ENCODE measurements at regions not wholly inside any gene's neighbourhood (a gene's known extent, or its start where the extent isn't known, plus 50 kb on each side); places are given as distances from the start of the nearest gene placed in this dataset.
"Not testable (repeated sequence)": the region's sequence is repeated elsewhere in the genome, so short reads cannot be mapped to it uniquely, and the experiment has no call there.

GRCh38 chrX:139079789-139080188, 368.3 kb upstream of the FGF13 start:
- in situ Hi-C loops (cut with MboI; ENCODE audit: low pct_unique_long_range_greater_than_20kb, low sequenced_read_pairs): no loop called here
- no peak for DNase-seq

- no peak for DNase-seq
- in situ Hi-C loops (cut with MboI; ENCODE audit: low pct_unique_long_range_greater_than_20kb, low sequenced_read_pairs): no loop called here
Measured at GRCh38 chrX:139078761-139079280, 367.3 kb upstream of the FGF13 start.

- in situ Hi-C loops (cut with MboI; ENCODE audit: low pct_unique_long_range_greater_than_20kb, low sequenced_read_pairs): no loop called here
Measured at GRCh38 chrX:139078342-139078741, 366.8 kb upstream of the FGF13 start.

GRCh38 chrX:139077281-139078250, 366.0 kb upstream of the FGF13 start:
- in situ Hi-C loops (cut with MboI; ENCODE audit: low pct_unique_long_range_greater_than_20kb, low sequenced_read_pairs): no loop called here
- DNase-seq: no peak

More at GRCh38 chrX:139078342-139078741, 366.8 kb upstream of the FGF13 start:
- no peak for DNase-seq

GRCh38 chrX:139063364-139063763, 351.8 kb upstream of the FGF13 start:
- no peak for DNase-seq
- in situ Hi-C loops (cut with MboI; ENCODE audit: low pct_unique_long_range_greater_than_20kb, low sequenced_read_pairs): no loop called here

- in situ Hi-C loops (cut with MboI; ENCODE audit: low pct_unique_long_range_greater_than_20kb, low sequenced_read_pairs): no loop called here
- DNase-seq: no peak
Measured at GRCh38 chrX:139058831-139059495, 347.4 kb upstream of the FGF13 start.

GRCh38 chrX:139052461-139052860, 340.9 kb upstream of the FGF13 start:
- in situ Hi-C loops (cut with MboI; ENCODE audit: low pct_unique_long_range_greater_than_20kb, low sequenced_read_pairs): no loop called here
- no peak for DNase-seq

- no peak for DNase-seq
- in situ Hi-C loops (cut with MboI; ENCODE audit: low pct_unique_long_range_greater_than_20kb, low sequenced_read_pairs): no loop called here
Measured at GRCh38 chrX:139049465-139049864, 337.9 kb upstream of the FGF13 start.

- DNase-seq: no peak
- in situ Hi-C loops (cut with MboI; ENCODE audit: low pct_unique_long_range_greater_than_20kb, low sequenced_read_pairs): no loop called here
Measured at GRCh38 chrX:139044680-139045079, 333.2 kb upstream of the FGF13 start.

GRCh38 chrX:139039041-139039440, 327.5 kb upstream of the FGF13 start:
- DNase-seq: no peak
- in situ Hi-C loops (cut with MboI; ENCODE audit: low pct_unique_long_range_greater_than_20kb, low sequenced_read_pairs): no loop called here

- no peak for DNase-seq
- in situ Hi-C loops (cut with MboI; ENCODE audit: low pct_unique_long_range_greater_than_20kb, low sequenced_read_pairs): no loop called here
Measured at GRCh38 chrX:139026811-139027210, 315.3 kb upstream of the FGF13 start.

GRCh38 chrX:139026406-139026805, 314.9 kb upstream of the FGF13 start:
- in situ Hi-C loops (cut with MboI; ENCODE audit: low pct_unique_long_range_greater_than_20kb, low sequenced_read_pairs): no loop called here

GRCh38 chrX:139025816-139026215, 314.3 kb upstream of the FGF13 start:
- in situ Hi-C loops (cut with MboI; ENCODE audit: low pct_unique_long_range_greater_than_20kb, low sequenced_read_pairs): no loop called here
- DNase-seq: no peak

More at GRCh38 chrX:139026406-139026805, 314.9 kb upstream of the FGF13 start:
- no peak for DNase-seq

GRCh38 chrX:139023531-139023930, 312.0 kb upstream of the FGF13 start:
- in situ Hi-C loops (cut with MboI; ENCODE audit: low pct_unique_long_range_greater_than_20kb, low sequenced_read_pairs): no loop called here
- no peak for DNase-seq

GRCh38 chrX:139020801-139021200, 309.3 kb upstream of the FGF13 start:
- in situ Hi-C loops (cut with MboI; ENCODE audit: low pct_unique_long_range_greater_than_20kb, low sequenced_read_pairs): no loop called here
- no peak for DNase-seq

GRCh38 chrX:139018436-139018835, 306.9 kb upstream of the FGF13 start:
- no peak for DNase-seq
- in situ Hi-C loops (cut with MboI; ENCODE audit: low pct_unique_long_range_greater_than_20kb, low sequenced_read_pairs): no loop called here

GRCh38 chrX:139015627-139016026, 304.1 kb upstream of the FGF13 start:
- in situ Hi-C loops (cut with MboI; ENCODE audit: low pct_unique_long_range_greater_than_20kb, low sequenced_read_pairs): no loop called here
- no peak for DNase-seq

GRCh38 chrX:139008185-139008584, 296.7 kb upstream of the FGF13 start:
- in situ Hi-C loops (cut with MboI; ENCODE audit: low pct_unique_long_range_greater_than_20kb, low sequenced_read_pairs): no loop called here
- no peak for DNase-seq

- in situ Hi-C loops (cut with MboI; ENCODE audit: low pct_unique_long_range_greater_than_20kb, low sequenced_read_pairs): not testable (repeated sequence)
Measured at GRCh38 chrX:139003856-139004527, 292.5 kb upstream of the FGF13 start.

GRCh38 chrX:139002319-139002718, 290.8 kb upstream of the FGF13 start:
- DNase-seq: no peak
- in situ Hi-C loops (cut with MboI; ENCODE audit: low pct_unique_long_range_greater_than_20kb, low sequenced_read_pairs): no loop called here

More at GRCh38 chrX:139003856-139004527, 292.5 kb upstream of the FGF13 start:
- not testable (repeated sequence) for DNase-seq

Data from KBM-7 (cell line).